ENCODE measurements at regions not wholly inside any gene's neighbourhood (a gene's known extent, or its start where the extent isn't known, plus 50 kb on each side); places are given as distances from the start of the nearest gene placed in this dataset.

DNA sequence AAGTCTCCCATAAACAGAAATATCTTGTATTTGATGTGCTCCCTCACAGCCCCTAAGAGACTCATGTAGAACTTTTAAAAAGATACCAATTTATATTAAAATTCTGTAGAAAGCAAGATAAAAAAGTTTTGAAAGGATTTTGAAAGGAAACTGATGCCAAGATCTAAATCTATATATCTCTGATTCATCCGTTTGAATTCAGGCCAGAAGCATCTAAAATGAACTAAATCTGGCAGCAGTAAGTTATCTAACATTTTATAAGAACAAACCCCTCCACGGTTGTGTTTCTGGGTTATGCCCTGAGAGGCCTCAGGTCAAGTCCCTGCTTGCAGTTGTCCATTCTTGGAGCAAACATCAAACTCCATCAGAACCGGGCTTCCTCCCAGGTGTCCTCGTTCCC lies 165.8 kb downstream of the FBXO15 start:
- TF ChIP-seq, protein P1, sequence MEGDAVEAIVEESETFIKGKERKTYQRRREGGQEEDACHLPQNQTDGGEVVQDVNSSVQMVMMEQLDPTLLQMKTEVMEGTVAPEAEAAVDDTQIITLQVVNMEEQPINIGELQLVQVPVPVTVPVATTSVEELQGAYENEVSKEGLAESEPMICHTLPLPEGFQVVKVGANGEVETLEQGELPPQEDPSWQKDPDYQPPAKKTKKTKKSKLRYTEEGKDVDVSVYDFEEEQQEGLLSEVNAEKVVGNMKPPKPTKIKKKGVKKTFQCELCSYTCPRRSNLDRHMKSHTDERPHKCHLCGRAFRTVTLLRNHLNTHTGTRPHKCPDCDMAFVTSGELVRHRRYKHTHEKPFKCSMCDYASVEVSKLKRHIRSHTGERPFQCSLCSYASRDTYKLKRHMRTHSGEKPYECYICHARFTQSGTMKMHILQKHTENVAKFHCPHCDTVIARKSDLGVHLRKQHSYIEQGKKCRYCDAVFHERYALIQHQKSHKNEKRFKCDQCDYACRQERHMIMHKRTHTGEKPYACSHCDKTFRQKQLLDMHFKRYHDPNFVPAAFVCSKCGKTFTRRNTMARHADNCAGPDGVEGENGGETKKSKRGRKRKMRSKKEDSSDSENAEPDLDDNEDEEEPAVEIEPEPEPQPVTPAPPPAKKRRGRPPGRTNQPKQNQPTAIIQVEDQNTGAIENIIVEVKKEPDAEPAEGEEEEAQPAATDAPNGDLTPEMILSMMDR (IDR thresholded peaks at IDR 0.05): no peak
- no peak for TF ChIP-seq POLR2A (IDR thresholded peaks at IDR 0.05)
- intact Hi-C loops (cut with DNase I): no loop called here
- 62 to 63% methylated on average over 4 of the region's 4 CpGs for WGBS, 2 donors
- H3K27me3 ChIP-seq: no peaks in the 10 kb centered on the region
- H3K36me3 ChIP-seq: no peaks in the 10 kb centered on the region
- no peaks in the 10 kb centered on the region for H3K4me1 ChIP-seq
- H3K9me3 ChIP-seq: no peaks in the 10 kb centered on the region
- no peak overlapping the region for H3K27ac ChIP-seq
- no peak overlapping the region for H3K4me3 ChIP-seq (replicated peaks in 1 of 3)
- no peak for DNase-seq

DNA sequence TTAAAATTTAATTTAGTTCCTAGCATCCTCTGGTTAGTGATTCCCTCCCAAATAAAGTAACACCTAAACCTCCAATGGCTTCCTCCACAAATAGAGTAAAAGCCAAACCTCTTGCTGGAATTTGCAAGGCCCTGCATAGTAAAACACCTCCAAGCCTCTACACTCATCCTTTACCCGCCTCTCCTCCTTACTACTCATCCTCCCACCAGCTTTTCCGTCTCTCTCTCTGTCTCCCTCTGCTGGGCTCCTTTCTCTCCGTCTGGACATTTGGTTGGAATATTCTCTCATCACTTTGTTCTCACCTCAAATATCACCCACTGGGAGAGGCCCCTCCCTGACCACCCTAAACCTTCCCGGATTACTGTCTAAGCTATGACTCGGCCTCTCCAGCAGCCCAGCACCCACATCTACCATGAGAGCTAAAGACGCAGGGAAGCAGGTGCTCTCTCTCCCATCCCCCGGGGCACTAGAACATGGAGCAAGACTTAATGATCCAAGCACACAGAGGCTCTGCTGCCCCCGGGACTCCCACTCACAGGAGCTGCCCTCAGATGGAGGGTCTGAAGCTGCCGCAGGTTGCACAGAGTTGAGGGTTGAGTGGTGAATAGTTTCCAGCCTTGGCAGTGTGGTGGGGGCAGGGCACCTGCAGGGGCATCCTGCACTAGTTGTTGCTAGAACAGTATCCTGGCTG lies 167.2 kb downstream of the FBXO15 start:
- no peak overlapping the region for H3K4me3 ChIP-seq (replicated peaks in 1 of 3)
- WGBS, 2 donors: 80 to 84% methylated on average over 8 to 9 of the region's 9 CpGs
- H3K9me3 ChIP-seq: no peaks in the 10 kb centered on the region
- no peak for DNase-seq
- no peak for TF ChIP-seq POLR2A (IDR thresholded peaks at IDR 0.05)
- TF ChIP-seq, protein P1 (IDR thresholded peaks at IDR 0.05): no peak
- H3K27ac ChIP-seq: no peak overlapping the region
- no peaks in the 10 kb centered on the region for H3K27me3 ChIP-seq
- H3K4me1 ChIP-seq: no peaks in the 10 kb centered on the region
- H3K36me3 ChIP-seq: no peaks in the 10 kb centered on the region
- intact Hi-C loops (cut with DNase I): no loop called here

DNA sequence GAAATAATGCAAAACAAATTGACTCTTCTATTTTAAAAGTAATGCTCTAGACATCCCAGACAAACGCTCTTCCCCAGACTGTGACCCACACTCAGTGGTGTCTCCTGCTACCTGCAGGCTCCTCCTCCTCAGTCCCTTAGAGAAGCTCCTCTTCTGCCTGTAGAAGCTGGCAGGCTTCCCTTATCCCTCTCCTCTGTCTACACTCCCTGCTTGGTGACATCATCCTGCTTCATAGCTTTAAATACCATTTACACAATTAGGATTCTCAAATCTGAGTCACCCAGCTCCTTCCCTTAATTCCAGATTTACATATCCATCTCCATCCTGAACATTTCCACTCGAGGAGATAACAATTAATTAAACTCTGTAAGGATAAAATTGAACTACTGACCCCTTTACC lies 167.9 kb downstream of the FBXO15 start:
- Histone ChIP-seq H3K27ac (no peak overlapping the region), H3K4me3 (replicated peaks in 1 of 3) (no peak overlapping the region), H3K36me3 (no peaks in the 10 kb centered on the region), H3K27me3 (no peaks in the 10 kb centered on the region), H3K4me1 (no peaks in the 10 kb centered on the region), H3K9me3 (no peaks in the 10 kb centered on the region)
- no peak for TF ChIP-seq POLR2A (IDR thresholded peaks at IDR 0.05)
- TF ChIP-seq, protein P1 (IDR thresholded peaks at IDR 0.05): no peak
- DNase-seq: no peak
- intact Hi-C loops (cut with DNase I): no loop called here
- WGBS, 2 donors: 53 to 72% methylated on average over 2 of the region's 2 CpGs

DNA sequence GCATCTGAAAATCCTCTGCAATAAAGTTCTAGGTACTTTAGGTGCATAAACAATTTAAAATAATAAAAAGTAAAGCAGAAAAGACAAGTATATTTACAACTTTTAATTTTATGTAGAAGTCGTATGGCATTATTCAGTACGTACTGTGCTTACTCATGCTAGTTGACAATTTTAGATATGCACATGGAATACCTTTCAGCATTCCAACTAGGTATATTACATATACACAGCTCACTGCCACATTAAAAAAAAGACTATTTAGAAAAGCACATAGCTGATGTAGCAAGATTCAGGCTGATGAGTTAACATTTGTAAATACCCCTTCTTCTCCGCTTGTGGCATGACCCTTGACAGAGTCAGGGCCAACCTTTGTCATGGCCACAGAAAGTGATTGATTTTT lies 171.2 kb downstream of the FBXO15 start:
- no peaks in the 10 kb centered on the region for H3K36me3 ChIP-seq
- TF ChIP-seq, protein P1 (IDR thresholded peaks at IDR 0.05): no peak
- TF ChIP-seq POLR2A (IDR thresholded peaks at IDR 0.05): no peak
- intact Hi-C loops (cut with DNase I): no loop called here
- no peak overlapping the region for H3K4me3 ChIP-seq (replicated peaks in 1 of 3)
- no peaks in the 10 kb centered on the region for H3K4me1 ChIP-seq
- H3K27me3 ChIP-seq: no peaks in the 10 kb centered on the region
- 57 to 89% methylated on average over 3 of the region's 3 CpGs for WGBS, 2 donors
- no peak for DNase-seq
- no peak overlapping the region for H3K27ac ChIP-seq
- no peaks in the 10 kb centered on the region for H3K9me3 ChIP-seq

DNA sequence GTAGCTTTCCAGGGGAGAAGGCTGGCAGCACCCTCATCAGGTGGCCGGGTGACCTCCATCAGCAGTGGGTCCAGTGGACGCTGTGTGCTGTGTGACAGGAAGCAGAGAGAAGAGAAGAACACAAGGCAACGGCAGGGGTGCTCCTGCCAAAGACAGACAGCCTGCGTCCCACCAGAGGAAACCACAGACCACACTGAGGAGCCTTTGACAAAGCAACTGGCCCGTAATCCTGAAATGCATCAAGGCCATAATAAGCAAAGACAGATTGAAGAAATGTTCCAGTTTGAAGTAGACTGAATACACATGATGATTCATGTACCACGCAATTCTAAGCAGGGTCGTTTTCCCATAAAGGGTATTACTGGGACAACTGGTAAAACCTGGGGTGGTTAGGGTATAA lies 172.4 kb downstream of the FBXO15 start:
- Histone ChIP-seq H3K36me3 (no peaks in the 10 kb centered on the region), H3K27me3 (no peaks in the 10 kb centered on the region), H3K9me3 (no peaks in the 10 kb centered on the region), H3K4me3 (replicated peaks in 1 of 3) (no peak overlapping the region), H3K27ac (no peak overlapping the region), H3K4me1 (no peaks in the 10 kb centered on the region)
- 63 to 68% methylated on average over 7 of the region's 7 CpGs for WGBS, 2 donors
- no peak for DNase-seq
- intact Hi-C loops (cut with DNase I): no loop called here
- TF ChIP-seq, protein P1 (IDR thresholded peaks at IDR 0.05): no peak
- TF ChIP-seq POLR2A (IDR thresholded peaks at IDR 0.05): no peak

Data from thyroid gland (tissue), 4 donors.